ENCODE measurements at regions not wholly inside any gene's neighbourhood (a gene's known extent, or its start where the extent isn't known, plus 50 kb on each side); places are given as distances from the start of the nearest gene placed in this dataset.

GRCh38 chr22:36085476-36086169 lies 57.0 kb upstream of the RBFOX2 start:
- H3K9ac ChIP-seq (ENCODE audit: control insufficient read depth, insufficient read depth, low read length): no peak overlapping the region
- ChIA-PET RAD21 (ENCODE audit: unreplicated experiment) (interaction anchor here (1.3 kb wide), 1 partner anchor 20 kb away, joined by 3 read pairs; no protein-coding TSS in a partner anchor), CTCF (interaction anchor here (2.5 kb wide), 1 partner anchor 20 kb away, joined by 9 read pairs; no protein-coding TSS in a partner anchor), POLR2A (no interaction called here), SMC1A (ENCODE audit: uncharacterized antibody, unreplicated experiment) (no interaction called here)
- no peaks in the 10 kb centered on the region for H3K36me3 ChIP-seq (ENCODE audit: control insufficient read depth in 2 of 2, insufficient read depth in 2 of 2, low read length in 1 of 2)
- ATAC-seq: no peak
- H3K4me3 ChIP-seq: no peak overlapping the region
- no peak overlapping the region for H2AFZ ChIP-seq (ENCODE audit: control insufficient read depth, low read depth, low read length)
- no peaks in the 10 kb centered on the region for H3K79me2 ChIP-seq (ENCODE audit: control insufficient read depth, insufficient read depth, low read length)
- no peaks in the 10 kb centered on the region for H3K27me3 ChIP-seq (replicated peaks in 1 of 2; ENCODE audit: control insufficient read depth in 2 of 2, insufficient read depth in 2 of 2, low read length in 1 of 2)
- in situ Hi-C loops (cut with MboI) (no loop called here), intact Hi-C loops (cut with micrococcal nuclease; ENCODE audit: unreplicated experiment) (no loop called here)
- H3K4me2 ChIP-seq (ENCODE audit: control insufficient read depth, insufficient read depth): no peak overlapping the region
- no peaks in the 10 kb centered on the region for H4K20me1 ChIP-seq (ENCODE audit: control insufficient read depth, insufficient read depth)
- FAIRE-seq: no peak
- no peak overlapping the region for H3K27ac ChIP-seq (ENCODE audit: control insufficient read depth, insufficient read depth)
- BruUV-seq (replicated peaks): no TSS peak
- no peaks in the 10 kb centered on the region for H3K9me3 ChIP-seq (replicated peaks; ENCODE audit: control insufficient read depth, insufficient read depth, low read length)
- no peaks in the 10 kb centered on the region for H3K4me1 ChIP-seq (ENCODE audit: control insufficient read depth, insufficient read depth, low read length)
- WGBS (ENCODE audit: insufficient coverage, insufficient replicate concordance, low lambda C conversion rate, missing lambda C conversion rate): 48% methylated on average over 13 of the region's 15 CpGs
- no peak for DNase-seq (ENCODE audit: low read depth, low spot score)
- TF ChIP-seq CBX3 (IDR thresholded peaks at IDR 0.05; ENCODE audit: borderline replicate concordance, low read depth) (no peak), SPI1 (IDR thresholded peaks at IDR 0.05; ENCODE audit: borderline replicate concordance, insufficient read depth, low read depth, low read length) (no peak), GABPA (IDR thresholded peaks at IDR 0.05; ENCODE audit: low read depth) (no peak), REST (IDR thresholded peaks at IDR 0.05; ENCODE audit: low read depth, low read length) (no peak), FOXK2 (IDR thresholded peaks at IDR 0.05) (no peak), NFYB (IDR thresholded peaks at IDR 0.05; ENCODE audit: insufficient read depth, low read depth, low read length) (no peak), KAT2A (conservative IDR thresholded peaks at IDR 0.05; ENCODE audit: control insufficient read depth, low read depth, low read length) (no peak), CHD1 (IDR thresholded peaks at IDR 0.05; ENCODE audit: low read depth, low read length) (no peak), EED (IDR thresholded peaks at IDR 0.05; ENCODE audit: low read depth) (no peak), CHD4 (IDR thresholded peaks at IDR 0.05) (no peak), IKZF1 (conservative IDR thresholded peaks at IDR 0.05) (no peak)
- TF ChIP-seq, protein P1, sequence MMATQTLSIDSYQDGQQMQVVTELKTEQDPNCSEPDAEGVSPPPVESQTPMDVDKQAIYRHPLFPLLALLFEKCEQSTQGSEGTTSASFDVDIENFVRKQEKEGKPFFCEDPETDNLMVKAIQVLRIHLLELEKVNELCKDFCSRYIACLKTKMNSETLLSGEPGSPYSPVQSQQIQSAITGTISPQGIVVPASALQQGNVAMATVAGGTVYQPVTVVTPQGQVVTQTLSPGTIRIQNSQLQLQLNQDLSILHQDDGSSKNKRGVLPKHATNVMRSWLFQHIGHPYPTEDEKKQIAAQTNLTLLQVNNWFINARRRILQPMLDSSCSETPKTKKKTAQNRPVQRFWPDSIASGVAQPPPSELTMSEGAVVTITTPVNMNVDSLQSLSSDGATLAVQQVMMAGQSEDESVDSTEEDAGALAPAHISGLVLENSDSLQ (IDR thresholded peaks at IDR 0.05): no peak
- TF ChIP-seq, protein P2, sequence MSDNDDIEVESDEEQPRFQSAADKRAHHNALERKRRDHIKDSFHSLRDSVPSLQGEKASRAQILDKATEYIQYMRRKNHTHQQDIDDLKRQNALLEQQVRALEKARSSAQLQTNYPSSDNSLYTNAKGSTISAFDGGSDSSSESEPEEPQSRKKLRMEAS (IDR thresholded peaks at IDR 0.05; ENCODE audit: low read depth, low read length): no peak
- TF ChIP-seq, protein P3, sequence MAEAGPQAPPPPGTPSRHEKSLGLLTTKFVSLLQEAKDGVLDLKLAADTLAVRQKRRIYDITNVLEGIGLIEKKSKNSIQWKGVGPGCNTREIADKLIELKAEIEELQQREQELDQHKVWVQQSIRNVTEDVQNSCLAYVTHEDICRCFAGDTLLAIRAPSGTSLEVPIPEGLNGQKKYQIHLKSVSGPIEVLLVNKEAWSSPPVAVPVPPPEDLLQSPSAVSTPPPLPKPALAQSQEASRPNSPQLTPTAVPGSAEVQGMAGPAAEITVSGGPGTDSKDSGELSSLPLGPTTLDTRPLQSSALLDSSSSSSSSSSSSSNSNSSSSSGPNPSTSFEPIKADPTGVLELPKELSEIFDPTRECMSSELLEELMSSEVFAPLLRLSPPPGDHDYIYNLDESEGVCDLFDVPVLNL (IDR thresholded peaks at IDR 0.05; ENCODE audit: low read depth, low read length): no peak
- TF ChIP-seq, protein P4, sequence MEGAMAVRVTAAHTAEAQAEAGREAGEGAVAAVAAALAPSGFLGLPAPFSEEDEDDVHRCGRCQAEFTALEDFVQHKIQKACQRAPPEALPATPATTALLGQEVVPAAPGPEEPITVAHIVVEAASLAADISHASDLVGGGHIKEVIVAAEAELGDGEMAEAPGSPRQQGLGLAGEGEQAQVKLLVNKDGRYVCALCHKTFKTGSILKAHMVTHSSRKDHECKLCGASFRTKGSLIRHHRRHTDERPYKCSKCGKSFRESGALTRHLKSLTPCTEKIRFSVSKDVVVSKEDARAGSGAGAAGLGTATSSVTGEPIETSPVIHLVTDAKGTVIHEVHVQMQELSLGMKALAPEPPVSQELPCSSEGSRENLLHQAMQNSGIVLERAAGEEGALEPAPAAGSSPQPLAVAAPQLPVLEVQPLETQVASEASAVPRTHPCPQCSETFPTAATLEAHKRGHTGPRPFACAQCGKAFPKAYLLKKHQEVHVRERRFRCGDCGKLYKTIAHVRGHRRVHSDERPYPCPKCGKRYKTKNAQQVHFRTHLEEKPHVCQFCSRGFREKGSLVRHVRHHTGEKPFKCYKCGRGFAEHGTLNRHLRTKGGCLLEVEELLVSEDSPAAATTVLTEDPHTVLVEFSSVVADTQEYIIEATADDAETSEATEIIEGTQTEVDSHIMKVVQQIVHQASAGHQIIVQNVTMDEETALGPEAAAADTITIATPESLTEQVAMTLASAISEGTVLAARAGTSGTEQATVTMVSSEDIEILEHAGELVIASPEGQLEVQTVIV (IDR thresholded peaks at IDR 0.05; ENCODE audit: borderline replicate concordance, partially characterized antibody): no peak

Measured in GM12878 (cell line).